ENCODE measurements at regions not wholly inside any gene's neighbourhood (a gene's known extent, or its start where the extent isn't known, plus 50 kb on each side); places are given as distances from the start of the nearest gene placed in this dataset.

DNA sequence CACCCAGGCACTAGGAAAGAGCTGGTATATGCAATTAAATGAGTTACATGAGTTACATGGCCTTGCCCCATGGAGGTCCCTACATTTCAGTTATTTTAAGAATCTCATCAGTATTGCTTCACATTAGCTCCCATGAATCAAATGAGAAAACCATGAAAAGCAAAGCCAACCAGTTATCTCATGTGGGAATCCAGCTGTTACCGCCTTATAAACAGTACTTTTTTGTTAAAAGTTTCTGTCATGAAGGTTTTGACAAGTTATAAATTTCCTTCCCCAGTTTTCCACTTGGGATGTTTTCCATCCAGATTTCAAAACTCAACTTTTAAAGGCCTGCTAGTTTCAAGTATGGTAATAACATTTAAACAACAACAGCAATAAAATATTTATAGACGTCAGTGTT is 544.8 kb downstream of the NUF2 start:
- no peak for TF ChIP-seq RAD21 (conservative IDR thresholded peaks at IDR 0.05)
- TF ChIP-seq, protein P1, sequence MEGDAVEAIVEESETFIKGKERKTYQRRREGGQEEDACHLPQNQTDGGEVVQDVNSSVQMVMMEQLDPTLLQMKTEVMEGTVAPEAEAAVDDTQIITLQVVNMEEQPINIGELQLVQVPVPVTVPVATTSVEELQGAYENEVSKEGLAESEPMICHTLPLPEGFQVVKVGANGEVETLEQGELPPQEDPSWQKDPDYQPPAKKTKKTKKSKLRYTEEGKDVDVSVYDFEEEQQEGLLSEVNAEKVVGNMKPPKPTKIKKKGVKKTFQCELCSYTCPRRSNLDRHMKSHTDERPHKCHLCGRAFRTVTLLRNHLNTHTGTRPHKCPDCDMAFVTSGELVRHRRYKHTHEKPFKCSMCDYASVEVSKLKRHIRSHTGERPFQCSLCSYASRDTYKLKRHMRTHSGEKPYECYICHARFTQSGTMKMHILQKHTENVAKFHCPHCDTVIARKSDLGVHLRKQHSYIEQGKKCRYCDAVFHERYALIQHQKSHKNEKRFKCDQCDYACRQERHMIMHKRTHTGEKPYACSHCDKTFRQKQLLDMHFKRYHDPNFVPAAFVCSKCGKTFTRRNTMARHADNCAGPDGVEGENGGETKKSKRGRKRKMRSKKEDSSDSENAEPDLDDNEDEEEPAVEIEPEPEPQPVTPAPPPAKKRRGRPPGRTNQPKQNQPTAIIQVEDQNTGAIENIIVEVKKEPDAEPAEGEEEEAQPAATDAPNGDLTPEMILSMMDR (IDR thresholded peaks at IDR 0.05; ENCODE audit: poor library complexity, severe bottlenecking): no peak
- TF ChIP-seq POLR2AphosphoS5 (IDR thresholded peaks at IDR 0.05): no peak
- TF ChIP-seq, protein P2, sequence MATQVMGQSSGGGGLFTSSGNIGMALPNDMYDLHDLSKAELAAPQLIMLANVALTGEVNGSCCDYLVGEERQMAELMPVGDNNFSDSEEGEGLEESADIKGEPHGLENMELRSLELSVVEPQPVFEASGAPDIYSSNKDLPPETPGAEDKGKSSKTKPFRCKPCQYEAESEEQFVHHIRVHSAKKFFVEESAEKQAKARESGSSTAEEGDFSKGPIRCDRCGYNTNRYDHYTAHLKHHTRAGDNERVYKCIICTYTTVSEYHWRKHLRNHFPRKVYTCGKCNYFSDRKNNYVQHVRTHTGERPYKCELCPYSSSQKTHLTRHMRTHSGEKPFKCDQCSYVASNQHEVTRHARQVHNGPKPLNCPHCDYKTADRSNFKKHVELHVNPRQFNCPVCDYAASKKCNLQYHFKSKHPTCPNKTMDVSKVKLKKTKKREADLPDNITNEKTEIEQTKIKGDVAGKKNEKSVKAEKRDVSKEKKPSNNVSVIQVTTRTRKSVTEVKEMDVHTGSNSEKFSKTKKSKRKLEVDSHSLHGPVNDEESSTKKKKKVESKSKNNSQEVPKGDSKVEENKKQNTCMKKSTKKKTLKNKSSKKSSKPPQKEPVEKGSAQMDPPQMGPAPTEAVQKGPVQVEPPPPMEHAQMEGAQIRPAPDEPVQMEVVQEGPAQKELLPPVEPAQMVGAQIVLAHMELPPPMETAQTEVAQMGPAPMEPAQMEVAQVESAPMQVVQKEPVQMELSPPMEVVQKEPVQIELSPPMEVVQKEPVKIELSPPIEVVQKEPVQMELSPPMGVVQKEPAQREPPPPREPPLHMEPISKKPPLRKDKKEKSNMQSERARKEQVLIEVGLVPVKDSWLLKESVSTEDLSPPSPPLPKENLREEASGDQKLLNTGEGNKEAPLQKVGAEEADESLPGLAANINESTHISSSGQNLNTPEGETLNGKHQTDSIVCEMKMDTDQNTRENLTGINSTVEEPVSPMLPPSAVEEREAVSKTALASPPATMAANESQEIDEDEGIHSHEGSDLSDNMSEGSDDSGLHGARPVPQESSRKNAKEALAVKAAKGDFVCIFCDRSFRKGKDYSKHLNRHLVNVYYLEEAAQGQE (IDR thresholded peaks at IDR 0.05; ENCODE audit: borderline replicate concordance): no peak
- TF ChIP-seq EZH2 (IDR thresholded peaks at IDR 0.05; ENCODE audit: borderline replicate concordance, insufficient read depth, low read length, poor library complexity, severe bottlenecking): no peak
- TF ChIP-seq TAF1 (IDR thresholded peaks at IDR 0.05; ENCODE audit: low read depth): no peak
- TF ChIP-seq EP300 (conservative IDR thresholded peaks at IDR 0.05; ENCODE audit: poor library complexity, severe bottlenecking): no peak
- TF ChIP-seq MXI1 (conservative IDR thresholded peaks at IDR 0.05; ENCODE audit: poor library complexity, severe bottlenecking): no peak

Measured in neural cell (in vitro differentiated cells).